Activated T-cell treated with anti-CD3 and anti-CD28 coated beads, Interleukin-2, amount 50 U/mL, for 72 hours (primary cell): ENCODE measurements at regions not wholly inside any gene's neighbourhood (a gene's known extent, or its start where the extent isn't known, plus 50 kb on each side); places are given as distances from the start of the nearest gene placed in this dataset.

ENCODE experiments used
- ATAC-seq, 2 donors: fragments of 150-1000 bp; cut with Tn5 transposase; replicated peaks in 1 of 2; 2 replicates each; pipeline ENCODE4 v1.10.0; 2021; ENCODE audit warnings: moderate library complexity in 2 of 2, mild to moderate bottlenecking in 1 of 2
- DNase-seq, 2 donors: peaks; one replicate each; pipeline ENCODE4 v3.0.0; 2021 to 2022; ENCODE audit warnings: mixed read lengths in 1 of 2
- H3K27ac Mint-ChIP-seq: one replicate; pipeline ENCODE4 v1.8.0; 2022; ENCODE audit warnings: mild to moderate bottlenecking, moderate library complexity, mixed read lengths
- H3K27me3 Mint-ChIP-seq: one replicate; pipeline ENCODE4 v1.8.0; 2022; ENCODE audit warnings: low read depth, mixed read lengths
- H3K36me3 Mint-ChIP-seq, 2 donors: one replicate each; pipeline ENCODE4 v1.8.0; 2022; ENCODE audit warnings: mixed read lengths in 2 of 2, mild to moderate bottlenecking in 1 of 2; ENCODE audit not compliant: insufficient read depth in 2 of 2
- H3K4me1 Mint-ChIP-seq: one replicate; pipeline ENCODE4 v1.8.0; 2022; ENCODE audit warnings: low read depth, mixed read lengths
- H3K4me3 Mint-ChIP-seq, 2 donors: one replicate each; pipeline ENCODE4 v1.8.0; 2022; ENCODE audit warnings: mild to moderate bottlenecking in 2 of 2, mixed read lengths in 2 of 2, moderate library complexity in 2 of 2
- H3K9me3 Mint-ChIP-seq, 2 donors: one replicate each; pipeline ENCODE4 v1.8.0; 2022; ENCODE audit warnings: mixed read lengths in 2 of 2

GRCh38 chr17:79147746-79148506, 73.3 kb downstream of the ENGASE start:
- Mint-ChIP-seq H3K27ac (no peak overlapping the region), H3K4me3 (no peak overlapping the region), H3K9me3 (no peaks in the 10 kb centered on the region), H3K27me3 (no peaks in the 10 kb centered on the region), H3K4me1 (no peaks in the 10 kb centered on the region), H3K36me3 (no peaks in the 10 kb centered on the region)
- no peak for DNase-seq
- ATAC-seq: no peak

- Mint-ChIP-seq H3K9me3 (no peaks in the 10 kb centered on the region), H3K27ac (no peak overlapping the region), H3K4me1 (no peaks in the 10 kb centered on the region), H3K36me3 (no peaks in the 10 kb centered on the region), H3K27me3 (no peaks in the 10 kb centered on the region), H3K4me3 (no peak overlapping the region)
- ATAC-seq: no peak
- no peak for DNase-seq
Observed at GRCh38 chr17:79146562-79146961, 71.9 kb downstream of the ENGASE start.

GRCh38 chr17:79145548-79145947, 70.9 kb downstream of the ENGASE start:
- DNase-seq (no peak), ATAC-seq (no peak)
- no peaks in the 10 kb centered on the region for H3K9me3 Mint-ChIP-seq
- no peaks in the 10 kb centered on the region for H3K27me3 Mint-ChIP-seq
- no peaks in the 10 kb centered on the region for H3K36me3 Mint-ChIP-seq
- no peaks in the 10 kb centered on the region for H3K4me1 Mint-ChIP-seq
- no peak overlapping the region for H3K4me3 Mint-ChIP-seq
- no peak overlapping the region for H3K27ac Mint-ChIP-seq

- no peaks in the 10 kb centered on the region for H3K9me3 Mint-ChIP-seq
- DNase-seq: no peak
Observed at GRCh38 chr17:79144133-79144532, 69.5 kb downstream of the ENGASE start.

GRCh38 chr17:79142375-79142774, 67.8 kb downstream of the ENGASE start:
- Mint-ChIP-seq H3K9me3 (peaks cover 3 to 6% of the 10 kb centered on the region in 2 donors), H3K4me3 (no peak overlapping the region), H3K27ac (no peak overlapping the region), H3K36me3 (no peaks in the 10 kb centered on the region), H3K4me1 (no peaks in the 10 kb centered on the region), H3K27me3 (peaks cover 7% of the 10 kb centered on the region)
- no peak for ATAC-seq
- DNase-seq: no peak

More at GRCh38 chr17:79144133-79144532, 69.5 kb downstream of the ENGASE start:
- Mint-ChIP-seq H3K36me3 (no peaks in the 10 kb centered on the region), H3K4me1 (no peaks in the 10 kb centered on the region), H3K27me3 (no peaks in the 10 kb centered on the region), H3K4me3 (no peak overlapping the region), H3K27ac (no peak overlapping the region)
- no peak for ATAC-seq

GRCh38 chr17:79141578-79142355, 67.1 kb downstream of the ENGASE start:
- no peaks in the 10 kb centered on the region for H3K4me1 Mint-ChIP-seq
- H3K9me3 Mint-ChIP-seq: peaks cover 3 to 6% of the 10 kb centered on the region in 2 donors
- no peak overlapping the region for H3K4me3 Mint-ChIP-seq
- DNase-seq (no peak), ATAC-seq (no peak)
- H3K27ac Mint-ChIP-seq: no peak overlapping the region
- H3K27me3 Mint-ChIP-seq: peaks cover 7% of the 10 kb centered on the region
- H3K36me3 Mint-ChIP-seq: no peaks in the 10 kb centered on the region

GRCh38 chr17:79138826-79139225, 64.2 kb downstream of the ENGASE start:
- no peak overlapping the region for H3K27ac Mint-ChIP-seq
- H3K4me3 Mint-ChIP-seq: no peak overlapping the region
- no peaks in the 10 kb centered on the region for H3K4me1 Mint-ChIP-seq
- no peaks in the 10 kb centered on the region for H3K36me3 Mint-ChIP-seq
- H3K27me3 Mint-ChIP-seq: peaks cover 7% of the 10 kb centered on the region
- ATAC-seq (no peak), DNase-seq (no peak)
- peaks cover 3 to 6% of the 10 kb centered on the region in 2 donors for H3K9me3 Mint-ChIP-seq

GRCh38 chr17:79137789-79138165, 63.2 kb downstream of the ENGASE start:
- Mint-ChIP-seq H3K27me3 (peaks cover 7% of the 10 kb centered on the region), H3K4me3 (no peak overlapping the region), H3K4me1 (no peaks in the 10 kb centered on the region), H3K36me3 (no peaks in the 10 kb centered on the region), H3K9me3 (peaks cover 3 to 6% of the 10 kb centered on the region in 2 donors), H3K27ac (no peak overlapping the region)
- ATAC-seq: no peak
- DNase-seq: no peak

- H3K36me3 Mint-ChIP-seq: no peaks in the 10 kb centered on the region
- H3K4me1 Mint-ChIP-seq: no peaks in the 10 kb centered on the region
- peaks cover 3 to 6% of the 10 kb centered on the region in 2 donors for H3K9me3 Mint-ChIP-seq
- H3K4me3 Mint-ChIP-seq: no peak overlapping the region
- ATAC-seq (no peak), DNase-seq (no peak)
- no peak overlapping the region for H3K27ac Mint-ChIP-seq
- peaks cover 7% of the 10 kb centered on the region for H3K27me3 Mint-ChIP-seq
Observed at GRCh38 chr17:79137015-79137788, 62.6 kb downstream of the ENGASE start.

- no peak for ATAC-seq
- Mint-ChIP-seq H3K4me1 (no peaks in the 10 kb centered on the region), H3K4me3 (no peak overlapping the region), H3K27ac (no peak overlapping the region), H3K9me3 (peaks cover 3 to 6% of the 10 kb centered on the region in 2 donors), H3K27me3 (peaks cover 7% of the 10 kb centered on the region), H3K36me3 (no peaks in the 10 kb centered on the region)
- DNase-seq: no peak
Observed at GRCh38 chr17:79136596-79136995, 62.0 kb downstream of the ENGASE start.
